ENCODE measurements at regions not wholly inside any gene's neighbourhood (a gene's known extent, or its start where the extent isn't known, plus 50 kb on each side); places are given as distances from the start of the nearest gene placed in this dataset.

GRCh38 chr14:82710267-82710841, 1176.7 kb upstream of the SEL1L start:
- peak; percentile 96 for TF ChIP-seq CTCF (IDR thresholded peaks at IDR 0.05)
- no peak for TF ChIP-seq ZFX (IDR thresholded peaks at IDR 0.05; ENCODE audit: borderline replicate concordance)

Measured in 22Rv1 (cell line).